AG09319 (cell line): ENCODE measurements at regions not wholly inside any gene's neighbourhood (a gene's known extent, or its start where the extent isn't known, plus 50 kb on each side); places are given as distances from the start of the nearest gene placed in this dataset.

Experiments
- DNase-seq: peaks from one replicate; pipeline ENCODE4 v3.0.0-alpha.2; 2010; ENCODE audit warnings: low read depth; ENCODE audit errors: extremely low read depth
- TF ChIP-seq, protein P1 (sequence below): IDR thresholded peaks from 2 replicates; pipeline ENCODE4 v1.5.1; 2011; ENCODE audit warnings: low read depth, mild to moderate bottlenecking, inconsistent platforms, low read length, moderate library complexity

DNA sequence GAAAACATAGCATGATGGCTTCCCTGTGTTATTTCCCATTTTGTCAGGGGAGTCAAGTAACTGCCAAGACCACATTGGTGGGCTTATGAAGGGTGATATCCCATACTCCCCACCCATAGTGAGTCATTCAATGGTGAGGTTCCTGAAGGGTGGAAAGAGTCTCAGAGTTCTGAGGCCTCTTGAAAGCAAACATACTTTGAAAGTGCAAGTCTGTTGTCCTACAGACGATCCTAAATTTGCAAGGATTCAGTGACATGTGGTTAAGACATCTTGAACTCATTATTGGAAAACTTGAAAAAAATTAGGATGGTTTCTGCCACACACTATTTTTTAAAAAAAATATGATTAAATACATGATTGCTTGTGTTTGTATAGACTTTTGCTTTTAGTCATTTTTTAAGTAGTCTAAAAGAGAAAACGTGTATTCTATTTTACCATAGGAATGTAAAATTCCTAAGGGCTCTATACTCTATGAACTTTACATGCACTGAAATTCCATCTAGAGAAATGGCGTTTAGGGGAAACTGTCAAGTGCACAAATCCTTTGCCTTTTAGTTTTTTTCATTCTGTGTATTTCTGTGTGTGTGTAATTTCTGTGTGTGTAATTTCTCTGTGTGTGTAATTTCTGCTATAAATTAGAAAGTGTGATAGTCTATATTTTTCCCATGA, 225.5 kb upstream of the ADAMTS5 start:
- DNase-seq, result no peak
- TF ChIP-seq, protein P1, sequence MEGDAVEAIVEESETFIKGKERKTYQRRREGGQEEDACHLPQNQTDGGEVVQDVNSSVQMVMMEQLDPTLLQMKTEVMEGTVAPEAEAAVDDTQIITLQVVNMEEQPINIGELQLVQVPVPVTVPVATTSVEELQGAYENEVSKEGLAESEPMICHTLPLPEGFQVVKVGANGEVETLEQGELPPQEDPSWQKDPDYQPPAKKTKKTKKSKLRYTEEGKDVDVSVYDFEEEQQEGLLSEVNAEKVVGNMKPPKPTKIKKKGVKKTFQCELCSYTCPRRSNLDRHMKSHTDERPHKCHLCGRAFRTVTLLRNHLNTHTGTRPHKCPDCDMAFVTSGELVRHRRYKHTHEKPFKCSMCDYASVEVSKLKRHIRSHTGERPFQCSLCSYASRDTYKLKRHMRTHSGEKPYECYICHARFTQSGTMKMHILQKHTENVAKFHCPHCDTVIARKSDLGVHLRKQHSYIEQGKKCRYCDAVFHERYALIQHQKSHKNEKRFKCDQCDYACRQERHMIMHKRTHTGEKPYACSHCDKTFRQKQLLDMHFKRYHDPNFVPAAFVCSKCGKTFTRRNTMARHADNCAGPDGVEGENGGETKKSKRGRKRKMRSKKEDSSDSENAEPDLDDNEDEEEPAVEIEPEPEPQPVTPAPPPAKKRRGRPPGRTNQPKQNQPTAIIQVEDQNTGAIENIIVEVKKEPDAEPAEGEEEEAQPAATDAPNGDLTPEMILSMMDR, result no peak

DNA sequence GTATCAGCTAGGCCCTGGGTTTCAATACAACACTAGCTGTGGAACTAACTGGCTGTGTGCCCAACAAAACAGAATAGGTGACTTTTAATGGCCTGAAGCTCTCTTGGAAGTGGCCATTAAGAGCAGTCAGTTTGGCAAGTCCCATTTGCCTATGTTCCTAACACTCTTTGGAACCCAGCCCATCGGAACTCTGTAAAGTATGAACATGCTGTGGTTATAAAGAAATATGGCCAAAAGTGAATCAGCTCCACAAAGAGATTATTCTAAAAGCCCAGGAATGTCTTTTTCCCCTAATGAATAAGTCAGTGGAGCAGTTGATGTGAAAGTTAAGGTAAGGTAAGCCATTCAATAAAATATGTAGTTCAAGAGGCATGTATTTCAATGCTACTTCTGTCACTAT, 223.7 kb upstream of the ADAMTS5 start:
- no peak for DNase-seq
- TF ChIP-seq, protein P1, result no peak

DNA sequence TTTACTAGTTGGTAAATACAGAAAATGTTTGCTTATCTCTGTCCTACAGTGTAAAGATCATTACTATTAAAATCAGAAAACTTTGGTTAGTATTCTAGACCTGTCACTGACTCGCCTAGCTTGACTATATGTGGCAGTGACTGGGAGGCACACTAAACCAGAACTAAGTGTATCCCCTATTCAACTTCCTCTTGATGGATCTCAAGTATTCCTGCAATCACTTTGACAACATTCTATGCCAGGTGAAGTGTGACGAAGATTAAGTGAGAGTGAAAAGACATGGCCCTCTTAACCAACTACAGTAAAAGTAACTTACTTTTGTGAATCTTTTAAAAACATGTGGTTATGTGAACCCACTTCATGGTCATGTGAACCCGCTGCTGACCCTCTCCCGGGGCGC, 223.0 kb upstream of the ADAMTS5 start:
- no peak for DNase-seq
- TF ChIP-seq, protein P1, result no peak

DNA sequence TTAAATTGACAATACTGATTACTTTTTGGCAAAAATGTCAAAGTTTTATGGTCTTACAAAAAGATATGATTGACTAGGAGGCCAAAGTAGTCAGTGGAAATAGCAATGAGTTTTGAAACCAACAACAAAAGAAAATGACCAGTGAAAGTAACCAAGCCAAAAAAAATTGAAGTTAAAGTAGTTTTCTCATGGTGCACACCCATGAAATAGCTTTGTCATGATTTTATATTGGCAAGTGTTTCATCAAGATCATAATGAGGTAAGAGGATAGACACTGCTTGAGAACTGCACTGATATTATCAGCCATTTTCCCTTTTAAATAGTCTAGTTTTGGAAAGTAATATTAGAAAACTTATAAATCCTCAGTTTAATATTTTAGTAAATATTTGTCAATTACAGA, 206.2 kb upstream of the ADAMTS5 start:
- TF ChIP-seq, protein P1, result no peak
- DNase-seq, result no peak

DNA sequence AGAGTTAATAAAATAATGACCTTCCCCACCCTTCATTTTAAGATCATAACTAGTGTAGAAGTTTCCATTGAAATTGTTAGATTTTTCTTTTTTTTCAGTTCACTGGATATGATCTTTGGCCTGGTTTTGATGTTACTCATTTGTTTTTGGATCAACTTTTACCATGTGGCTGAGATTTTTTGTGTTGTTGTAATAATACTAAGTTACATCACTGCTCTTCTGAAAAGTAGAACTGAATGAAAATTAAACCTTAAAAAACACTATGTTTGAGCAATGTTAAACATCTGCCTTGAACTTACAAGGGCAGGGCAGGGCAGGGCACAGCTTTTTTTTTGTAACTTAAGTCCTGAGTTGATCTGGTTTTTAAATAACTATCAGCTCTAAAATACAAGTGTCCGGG, 204.8 kb upstream of the ADAMTS5 start:
- TF ChIP-seq, protein P1, result no peak
- DNase-seq, result peak; percentile 39

DNA sequence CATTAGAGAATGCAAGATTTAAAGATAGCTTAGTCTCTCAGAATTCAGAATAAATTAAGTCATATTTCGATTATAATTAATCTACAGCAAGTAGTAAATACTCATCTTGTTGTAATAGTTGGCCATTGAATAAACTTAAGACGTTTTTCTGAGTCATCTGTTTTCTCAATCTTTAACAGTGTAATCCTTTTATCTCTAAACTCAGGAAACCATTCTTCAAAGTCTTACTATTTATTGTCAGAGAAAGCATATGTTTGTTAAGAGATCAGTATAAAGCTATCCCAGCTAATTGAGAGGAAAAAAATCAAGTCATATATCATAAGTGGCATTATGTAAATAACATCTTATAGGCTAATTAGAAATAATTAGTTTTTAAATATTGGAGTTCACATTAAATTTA, 201.2 kb upstream of the ADAMTS5 start:
- no peak for DNase-seq
- TF ChIP-seq, protein P1, result no peak

DNA sequence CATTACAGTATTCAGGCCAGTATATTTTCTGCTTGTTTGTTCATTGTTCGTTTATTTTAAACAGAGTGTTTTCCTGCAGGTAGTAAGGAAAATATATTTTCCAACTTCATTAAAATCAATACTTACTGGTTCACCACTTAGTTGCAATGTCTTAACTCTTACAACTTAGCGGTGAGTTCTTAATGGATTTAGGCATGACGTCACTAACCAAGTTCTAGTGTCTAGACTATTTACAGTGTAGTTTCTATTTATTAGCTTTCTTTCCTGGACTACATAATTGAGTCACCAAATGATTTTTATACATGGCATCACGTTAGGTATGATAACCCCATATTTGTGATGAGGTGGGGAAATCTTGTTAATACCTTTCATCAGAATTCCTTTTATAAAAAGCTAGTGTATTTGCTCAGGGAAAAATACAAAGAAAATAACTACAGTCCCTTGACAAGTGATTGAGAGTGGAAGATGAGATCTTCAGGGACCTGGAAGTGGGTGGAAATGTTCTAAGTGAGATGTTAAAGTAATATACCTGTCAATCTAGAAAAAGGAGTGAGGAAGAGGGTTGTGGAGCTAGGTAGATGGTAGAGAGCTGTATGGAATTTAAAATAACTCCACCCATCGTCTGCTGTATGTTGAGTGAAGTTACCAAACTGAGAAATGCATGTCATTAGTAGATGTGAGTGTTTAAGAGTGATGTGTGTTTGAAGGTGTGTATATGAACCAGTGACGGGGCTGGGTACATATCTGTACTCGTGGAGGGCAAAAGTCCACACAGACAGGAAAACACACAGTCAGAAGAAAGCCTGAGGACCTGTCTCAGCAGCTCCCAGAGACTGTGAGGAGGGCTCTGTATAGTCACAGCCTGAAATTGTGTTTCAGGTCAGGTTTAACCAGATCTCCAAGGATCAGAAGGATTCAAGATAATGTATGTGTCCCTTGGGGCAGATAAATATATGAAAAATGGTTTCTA, 197.6 kb upstream of the ADAMTS5 start:
- TF ChIP-seq, protein P1, result no peak
- no peak for DNase-seq
